A549 (cell line): ENCODE measurements at regions not wholly inside any gene's neighbourhood (a gene's known extent, or its start where the extent isn't known, plus 50 kb on each side); places are given as distances from the start of the nearest gene placed in this dataset.

Experiments used
- CEBPB ChIP-seq, 2 experiments: fragments of >200 bp in 1 of 2; sonication (Bioruptor Twin) in 1 of 2; formaldehyde crosslinking in 1 of 2; IDR thresholded peaks; 2 replicates each; pipeline ENCODE4 v1.6.1; 2012 to 2016
- JUNB ChIP-seq: fragments of >200 bp; sonication (Bioruptor Twin); formaldehyde crosslinking; IDR thresholded peaks from 2 replicates; pipeline ENCODE4 v1.6.1; 2016
- MAFK ChIP-seq: fragments of 450-650 bp; IDR thresholded peaks from 2 replicates; pipeline ENCODE4 v1.6.1; 2014; ENCODE audit not compliant: partially characterized antibody
- POLR2AphosphoS2 ChIP-seq: conservative IDR thresholded peaks from 2 replicates; pipeline ENCODE4 v1.6.1; 2012; ENCODE audit warnings: low read length, improper control_type of control experiment, inconsistent platforms
- REST ChIP-seq: fragments of 200-600 bp; sonication (generic); IDR thresholded peaks from 2 replicates; pipeline ENCODE4 v1.6.1; 2016; ENCODE audit warnings: antibody characterized with exemption, mild to moderate bottlenecking, moderate library complexity
- RNF2 ChIP-seq: fragments of 200-600 bp; sonication (generic); IDR thresholded peaks from 2 replicates; pipeline ENCODE4 v1.6.1; 2016; ENCODE audit warnings: low read depth, mild to moderate bottlenecking, antibody characterized with exemption, moderate library complexity, borderline replicate concordance
- TF ChIP-seq, protein P1 (sequence below): fragments of >200 bp; sonication (Bioruptor Twin); formaldehyde crosslinking; IDR thresholded peaks from 3 replicates; pipeline ENCODE4 v1.5.1; 2016

GRCh38 chr18:78836838-78837237, 142.8 kb upstream of the SALL3 start:
- TF ChIP-seq, protein P1, sequence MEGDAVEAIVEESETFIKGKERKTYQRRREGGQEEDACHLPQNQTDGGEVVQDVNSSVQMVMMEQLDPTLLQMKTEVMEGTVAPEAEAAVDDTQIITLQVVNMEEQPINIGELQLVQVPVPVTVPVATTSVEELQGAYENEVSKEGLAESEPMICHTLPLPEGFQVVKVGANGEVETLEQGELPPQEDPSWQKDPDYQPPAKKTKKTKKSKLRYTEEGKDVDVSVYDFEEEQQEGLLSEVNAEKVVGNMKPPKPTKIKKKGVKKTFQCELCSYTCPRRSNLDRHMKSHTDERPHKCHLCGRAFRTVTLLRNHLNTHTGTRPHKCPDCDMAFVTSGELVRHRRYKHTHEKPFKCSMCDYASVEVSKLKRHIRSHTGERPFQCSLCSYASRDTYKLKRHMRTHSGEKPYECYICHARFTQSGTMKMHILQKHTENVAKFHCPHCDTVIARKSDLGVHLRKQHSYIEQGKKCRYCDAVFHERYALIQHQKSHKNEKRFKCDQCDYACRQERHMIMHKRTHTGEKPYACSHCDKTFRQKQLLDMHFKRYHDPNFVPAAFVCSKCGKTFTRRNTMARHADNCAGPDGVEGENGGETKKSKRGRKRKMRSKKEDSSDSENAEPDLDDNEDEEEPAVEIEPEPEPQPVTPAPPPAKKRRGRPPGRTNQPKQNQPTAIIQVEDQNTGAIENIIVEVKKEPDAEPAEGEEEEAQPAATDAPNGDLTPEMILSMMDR: no peak
- TF ChIP-seq CEBPB (IDR thresholded peaks at IDR 0.05) (no peak), RNF2 (no peak), POLR2AphosphoS2 (no peak), REST (no peak), MAFK (no peak), JUNB (no peak)
